OCI-LY1 (cell line): ENCODE measurements at regions not wholly inside any gene's neighbourhood (a gene's known extent, or its start where the extent isn't known, plus 50 kb on each side); places are given as distances from the start of the nearest gene placed in this dataset.

Experiments
- CTCF ChIP-seq: fragments of 200-600 bp; sonication (generic), shearing (Covaris generic); IDR thresholded peaks from 2 replicates; pipeline ENCODE4 v1.5.1; 2017; ENCODE audit warnings: mild to moderate bottlenecking, antibody characterized with exemption, low read length, moderate library complexity, mixed read lengths
- EZH2 ChIP-seq: fragments of 200-600 bp; sonication (generic), shearing (Covaris generic); IDR thresholded peaks from 2 replicates; pipeline ENCODE4 v1.8.0; 2017; ENCODE audit warnings: borderline replicate concordance, mixed run types, mild to moderate bottlenecking, antibody characterized with exemption, low read length, moderate library complexity, mixed read lengths

GRCh38 chr7:34365611-34366010, 292.4 kb upstream of the NPSR1 start:
- no peak for TF ChIP-seq CTCF
- TF ChIP-seq EZH2 = no peak
